ENCODE measurements at regions not wholly inside any gene's neighbourhood (a gene's known extent, or its start where the extent isn't known, plus 50 kb on each side); places are given as distances from the start of the nearest gene placed in this dataset.
"Not testable (repeated sequence)": the region's sequence is repeated elsewhere in the genome, so short reads cannot be mapped to it uniquely, and the experiment has no call there.

- DNase-seq = no peak
Measured at GRCh38 chr1:30132602-30133286, 590.6 kb downstream of the MATN1 start.

- DNase-seq = not testable (repeated sequence)
Measured at GRCh38 chr1:30130566-30130965, 592.8 kb downstream of the MATN1 start.

- DNase-seq = no peak
Measured at GRCh38 chr1:30130099-30130498, 593.3 kb downstream of the MATN1 start.

- DNase-seq = no peak
Measured at GRCh38 chr1:30129421-30130055, 593.8 kb downstream of the MATN1 start.

GRCh38 chr1:30129001-30129408 is 594.4 kb downstream of the MATN1 start:
- DNase-seq = no peak

- DNase-seq = no peak
Measured at GRCh38 chr1:30126848-30127247, 596.5 kb downstream of the MATN1 start.

- DNase-seq = no peak
Measured at GRCh38 chr1:30125821-30126170, 597.6 kb downstream of the MATN1 start.

- no peak for DNase-seq
Measured at GRCh38 chr1:30125021-30125820, 598.2 kb downstream of the MATN1 start.

- DNase-seq = no peak
Measured at GRCh38 chr1:30123896-30124295, 599.5 kb downstream of the MATN1 start.

GRCh38 chr1:30123036-30123435 is 600.3 kb downstream of the MATN1 start:
- DNase-seq = no peak

- DNase-seq = no peak
Measured at GRCh38 chr1:30120245-30121000, 603.0 kb downstream of the MATN1 start.

GRCh38 chr1:30117685-30118084 is 605.7 kb downstream of the MATN1 start:
- DNase-seq = no peak

- DNase-seq = peak; percentile 34
Measured at GRCh38 chr1:30111431-30111830, 612.0 kb downstream of the MATN1 start.

GRCh38 chr1:30110846-30111245 is 612.5 kb downstream of the MATN1 start:
- no peak for DNase-seq

GRCh38 chr1:30109853-30110252 is 613.5 kb downstream of the MATN1 start:
- DNase-seq = peak; percentile 41

- no peak for DNase-seq
Measured at GRCh38 chr1:30108186-30108585, 615.2 kb downstream of the MATN1 start.

GRCh38 chr1:30106125-30106524 is 617.3 kb downstream of the MATN1 start:
- DNase-seq = peak; percentile 41

GRCh38 chr1:30104551-30104950 is 618.8 kb downstream of the MATN1 start:
- DNase-seq = no peak

- DNase-seq = no peak
Measured at GRCh38 chr1:30103708-30104411, 619.5 kb downstream of the MATN1 start.

GRCh38 chr1:30102605-30103004 is 620.8 kb downstream of the MATN1 start:
- no peak for DNase-seq

GRCh38 chr1:30101487-30102227 is 621.7 kb downstream of the MATN1 start:
- no peak for DNase-seq

GRCh38 chr1:30101016-30101415 is 622.4 kb downstream of the MATN1 start:
- DNase-seq = no peak

Measured in EL (cell line).